ENCODE measurements at regions not wholly inside any gene's neighbourhood (a gene's known extent, or its start where the extent isn't known, plus 50 kb on each side); places are given as distances from the start of the nearest gene placed in this dataset.

GRCh38 chr3:5707794-5708193 lies 520.3 kb downstream of the EDEM1 start:
- Histone ChIP-seq H3K9me2 (ENCODE audit: insufficient read depth, low read length) (no peaks in the 10 kb centered on the region), H3K36me3 (ENCODE audit: insufficient read depth, low read length) (no peaks in the 10 kb centered on the region), H4K20me1 (ENCODE audit: insufficient read depth, low read length) (no peaks in the 10 kb centered on the region), H3K4me3 (ENCODE audit: low read depth, low read length, poor library complexity, severe bottlenecking) (no peak overlapping the region), H3K4me2 (ENCODE audit: low read length) (no peak overlapping the region), H3K4me1 (ENCODE audit: insufficient read depth, low read length, poor library complexity, severe bottlenecking) (no peaks in the 10 kb centered on the region), H3K79me2 (ENCODE audit: insufficient read depth, low read depth, low read length) (no peaks in the 10 kb centered on the region), H3K27ac (ENCODE audit: low read depth, low read length, poor library complexity, severe bottlenecking) (no peak overlapping the region), H2AFZ (ENCODE audit: low read length) (no peak overlapping the region), H3K9me3 (ENCODE audit: low read length) (no peaks in the 10 kb centered on the region)
- BruUV-seq (replicated peaks) = no TSS peak
- ChIA-PET POLR2A (no interaction called here), CTCF (ENCODE audit: unreplicated experiment) (no interaction called here)
- no peak for DNase-seq (ENCODE audit: low spot score)
- intact Hi-C loops (cut with micrococcal nuclease; ENCODE audit: unreplicated experiment) = no loop called here
- TF ChIP-seq EZH2phosphoT487 (IDR thresholded peaks at IDR 0.05; ENCODE audit: borderline replicate concordance, low read depth, low read length) (no peak), CTCF (conservative IDR thresholded peaks at IDR 0.05; ENCODE audit: low read length) (no peak)

GRCh38 chr3:5709714-5710113 lies 522.2 kb downstream of the EDEM1 start:
- DNase-seq (ENCODE audit: low spot score) = no peak
- CTCF ChIA-PET (ENCODE audit: unreplicated experiment) = no interaction called here
- no peak overlapping the region for H2AFZ ChIP-seq (ENCODE audit: low read length)

GRCh38 chr3:5710718-5711117 lies 523.2 kb downstream of the EDEM1 start:
- BruUV-seq (replicated peaks) = no TSS peak
- intact Hi-C loops (cut with micrococcal nuclease; ENCODE audit: unreplicated experiment) = no loop called here
- CTCF ChIA-PET (ENCODE audit: unreplicated experiment) = no interaction called here

More at GRCh38 chr3:5709714-5710113, 522.2 kb downstream of the EDEM1 start:
- Histone ChIP-seq H4K20me1 (ENCODE audit: insufficient read depth, low read length) (no peaks in the 10 kb centered on the region), H3K79me2 (ENCODE audit: insufficient read depth, low read depth, low read length) (no peaks in the 10 kb centered on the region), H3K4me2 (ENCODE audit: low read length) (no peak overlapping the region), H3K9me2 (ENCODE audit: insufficient read depth, low read length) (no peaks in the 10 kb centered on the region), H3K4me3 (ENCODE audit: low read depth, low read length, poor library complexity, severe bottlenecking) (no peak overlapping the region), H3K9me3 (ENCODE audit: low read length) (no peaks in the 10 kb centered on the region), H3K27ac (ENCODE audit: low read depth, low read length, poor library complexity, severe bottlenecking) (no peak overlapping the region), H3K36me3 (ENCODE audit: insufficient read depth, low read length) (no peaks in the 10 kb centered on the region), H3K4me1 (ENCODE audit: insufficient read depth, low read length, poor library complexity, severe bottlenecking) (no peaks in the 10 kb centered on the region)
- POLR2A ChIA-PET = no interaction called here
- intact Hi-C loops (cut with micrococcal nuclease; ENCODE audit: unreplicated experiment) = no loop called here
- TF ChIP-seq CTCF (conservative IDR thresholded peaks at IDR 0.05; ENCODE audit: low read length) = no peak
- TF ChIP-seq EZH2phosphoT487 (IDR thresholded peaks at IDR 0.05; ENCODE audit: borderline replicate concordance, low read depth, low read length) = no peak
- no TSS peak for BruUV-seq (replicated peaks)

More at GRCh38 chr3:5710718-5711117, 523.2 kb downstream of the EDEM1 start:
- no peak for TF ChIP-seq EZH2phosphoT487 (IDR thresholded peaks at IDR 0.05; ENCODE audit: borderline replicate concordance, low read depth, low read length)
- no peak for TF ChIP-seq CTCF (conservative IDR thresholded peaks at IDR 0.05; ENCODE audit: low read length)
- no peaks in the 10 kb centered on the region for H3K9me3 ChIP-seq (ENCODE audit: low read length)
- DNase-seq (ENCODE audit: low spot score) = no peak
- H3K79me2 ChIP-seq (ENCODE audit: insufficient read depth, low read depth, low read length) = no peaks in the 10 kb centered on the region
- no peak overlapping the region for H3K4me2 ChIP-seq (ENCODE audit: low read length)
- POLR2A ChIA-PET = no interaction called here
- H3K27ac ChIP-seq (ENCODE audit: low read depth, low read length, poor library complexity, severe bottlenecking) = no peak overlapping the region
- no peaks in the 10 kb centered on the region for H3K9me2 ChIP-seq (ENCODE audit: insufficient read depth, low read length)
- no peaks in the 10 kb centered on the region for H3K4me1 ChIP-seq (ENCODE audit: insufficient read depth, low read length, poor library complexity, severe bottlenecking)
- no peaks in the 10 kb centered on the region for H4K20me1 ChIP-seq (ENCODE audit: insufficient read depth, low read length)
- H2AFZ ChIP-seq (ENCODE audit: low read length) = no peak overlapping the region
- no peak overlapping the region for H3K4me3 ChIP-seq (ENCODE audit: low read depth, low read length, poor library complexity, severe bottlenecking)
- no peaks in the 10 kb centered on the region for H3K36me3 ChIP-seq (ENCODE audit: insufficient read depth, low read length)

Data from OCI-LY7 (cell line).